ENCODE measurements at regions not wholly inside any gene's neighbourhood (a gene's known extent, or its start where the extent isn't known, plus 50 kb on each side); places are given as distances from the start of the nearest gene placed in this dataset.

DNA sequence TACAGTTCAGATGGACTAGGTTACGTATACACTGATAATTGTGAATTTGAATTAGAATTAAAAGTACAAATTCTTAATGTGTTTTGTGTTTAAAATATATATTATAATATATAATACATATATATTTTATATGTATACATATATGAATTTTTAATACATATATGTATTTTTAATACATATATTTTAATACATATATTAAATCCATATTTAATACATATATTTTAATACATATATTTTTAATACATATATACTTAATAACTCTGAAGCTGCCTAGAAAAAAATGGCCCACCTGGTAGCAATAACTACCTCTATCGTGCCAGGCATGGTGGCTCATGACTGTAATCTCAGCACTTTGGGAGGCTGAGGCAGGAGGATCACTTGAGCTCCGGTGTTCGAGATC lies 179.1 kb upstream of the SAMSN1 start:
- TF ChIP-seq, protein P1, sequence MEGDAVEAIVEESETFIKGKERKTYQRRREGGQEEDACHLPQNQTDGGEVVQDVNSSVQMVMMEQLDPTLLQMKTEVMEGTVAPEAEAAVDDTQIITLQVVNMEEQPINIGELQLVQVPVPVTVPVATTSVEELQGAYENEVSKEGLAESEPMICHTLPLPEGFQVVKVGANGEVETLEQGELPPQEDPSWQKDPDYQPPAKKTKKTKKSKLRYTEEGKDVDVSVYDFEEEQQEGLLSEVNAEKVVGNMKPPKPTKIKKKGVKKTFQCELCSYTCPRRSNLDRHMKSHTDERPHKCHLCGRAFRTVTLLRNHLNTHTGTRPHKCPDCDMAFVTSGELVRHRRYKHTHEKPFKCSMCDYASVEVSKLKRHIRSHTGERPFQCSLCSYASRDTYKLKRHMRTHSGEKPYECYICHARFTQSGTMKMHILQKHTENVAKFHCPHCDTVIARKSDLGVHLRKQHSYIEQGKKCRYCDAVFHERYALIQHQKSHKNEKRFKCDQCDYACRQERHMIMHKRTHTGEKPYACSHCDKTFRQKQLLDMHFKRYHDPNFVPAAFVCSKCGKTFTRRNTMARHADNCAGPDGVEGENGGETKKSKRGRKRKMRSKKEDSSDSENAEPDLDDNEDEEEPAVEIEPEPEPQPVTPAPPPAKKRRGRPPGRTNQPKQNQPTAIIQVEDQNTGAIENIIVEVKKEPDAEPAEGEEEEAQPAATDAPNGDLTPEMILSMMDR (IDR thresholded peaks at IDR 0.05; ENCODE audit: poor library complexity): no peak
- TF ChIP-seq EZH2 (IDR thresholded peaks at IDR 0.05; ENCODE audit: borderline replicate concordance): no peak

Measured in hepatocyte (in vitro differentiated cells).